B cell (primary cell): ENCODE measurements at regions not wholly inside any gene's neighbourhood (a gene's known extent, or its start where the extent isn't known, plus 50 kb on each side); places are given as distances from the start of the nearest gene placed in this dataset.

ENCODE experiments used
- ATAC-seq: fragments of 200-7000 bp; cut with Tn5 transposase; one replicate; pipeline ENCODE4 v1.10.0; 2021; ENCODE audit warnings: low read depth, mild to moderate bottlenecking, moderate number of reproducible peaks, moderate library complexity
- CTCF ChIA-PET: fragments of 350-600 bp; sonication (Branson Sonifier 250); formaldehyde crosslinking; loops from one replicate; lab custom pipeline; 2021; ENCODE audit warnings: antibody characterized with exemption, inconsistent platforms; lab: Charles Lee
- POLR2A ChIA-PET: fragments of 350-600 bp; sonication (Branson Sonifier 250); formaldehyde crosslinking; loops from one replicate; lab custom pipeline; 2021; ENCODE audit warnings: antibody characterized with exemption; lab: Charles Lee
- DNase-seq: peaks from one replicate; pipeline ENCODE4 v3.0.0; 2013
- H2AFZ ChIP-seq: 2 replicates; pipeline ENCODE4 v1.6.1; 2012; ENCODE audit warnings: mild to moderate bottlenecking, low read depth, low read length; ENCODE audit not compliant: insufficient read depth, poor library complexity, severe bottlenecking
- H3K27ac ChIP-seq, 2 donors: 1 replicate in 1 of 2; 2 replicates in 1 of 2; pipeline ENCODE4 v1.5.1; 2012 to 2013; ENCODE audit warnings: low read length in 2 of 2, mild to moderate bottlenecking in 2 of 2, moderate library complexity in 1 of 2
- H3K27me3 ChIP-seq, 4 experiments: fragments of 200-600 bp in 1 of 4; sonication (generic) in 1 of 4; replicated peaks in 1 of 4; 1 replicate in 2 of 4; 2 replicates in 2 of 4; pipeline versions ENCODE4 v1.6.1 to v1.7.0; 2013 to 2016; ENCODE audit warnings: low read length in 3 of 4, mild to moderate bottlenecking in 2 of 4, mixed read lengths in 1 of 4, moderate library complexity in 1 of 4; ENCODE audit not compliant: insufficient read depth in 4 of 4, control insufficient read depth in 3 of 4; ENCODE audit errors: control extremely low read depth in 1 of 4
- H3K36me3 ChIP-seq, 2 experiments: replicated peaks in 1 of 2; 1 replicate in 1 of 2; 2 replicates in 1 of 2; pipeline versions ENCODE4 v1.6.1 to v1.7.1; 2013; ENCODE audit warnings: low read length in 1 of 2; ENCODE audit not compliant: insufficient read depth in 2 of 2, control insufficient read depth in 1 of 2; ENCODE audit errors: control extremely low read depth in 1 of 2, extremely low read depth in 1 of 2
- H3K4me1 ChIP-seq, 2 donors: fragments of 200-600 bp in 1 of 2; sonication (generic) in 1 of 2; 1 replicate in 1 of 2; 2 replicates in 1 of 2; pipeline versions ENCODE4 v1.5.1 to v1.6.1; 2013 to 2017; ENCODE audit warnings: low read length in 2 of 2; ENCODE audit not compliant: control insufficient read depth in 2 of 2, insufficient read depth in 2 of 2
- H3K4me2 ChIP-seq: replicated peaks from 2 replicates; pipeline ENCODE3; 2012; ENCODE audit warnings: mild to moderate bottlenecking, low read depth, low read length; ENCODE audit not compliant: poor library complexity, severe bottlenecking
- H3K4me3 ChIP-seq, 5 experiments: fragments of 200-600 bp in 1 of 5; sonication (generic) in 1 of 5; 1 replicate in 3 of 5; 2 replicates in 2 of 5; pipeline versions ENCODE4 v1.5.1 to v1.7.0; 2011 to 2016; ENCODE audit warnings: low read length in 4 of 5, mild to moderate bottlenecking in 4 of 5, low read depth in 2 of 5, control low read depth in 1 of 5, moderate library complexity in 1 of 5; ENCODE audit not compliant: insufficient read depth in 1 of 5; ENCODE audit errors: control extremely low read depth in 1 of 5, extremely low read depth in 1 of 5
- H3K79me2 ChIP-seq: fragments of 200-600 bp; sonication (generic); one replicate; pipeline ENCODE4 v1.6.0; 2016; ENCODE audit warnings: low read length; ENCODE audit not compliant: control insufficient read depth, insufficient read depth
- H3K9ac ChIP-seq: fragments of 200-600 bp; sonication (generic); 2 replicates; pipeline ENCODE4 v1.6.1; 2017; ENCODE audit warnings: mild to moderate bottlenecking, low read length, moderate library complexity
- H3K9me3 ChIP-seq, 3 donors: one replicate each; pipeline versions ENCODE4 v1.6.1 to v1.7.1; 2013; ENCODE audit warnings: low read length in 2 of 3; ENCODE audit not compliant: control insufficient read depth in 2 of 3, insufficient read depth in 1 of 3; ENCODE audit errors: control extremely low read depth in 1 of 3
- H4K20me1 ChIP-seq: 2 replicates; pipeline ENCODE4 v1.6.0; 2012; ENCODE audit warnings: mild to moderate bottlenecking, low read length; ENCODE audit not compliant: insufficient read depth, control insufficient read depth, poor library complexity, severe bottlenecking
- H3K27ac Mint-ChIP-seq: one replicate; pipeline ENCODE4 v1.8.0; 2021; ENCODE audit warnings: mixed read lengths
- H3K27me3 Mint-ChIP-seq: one replicate; pipeline ENCODE4 v1.8.0; 2021; ENCODE audit warnings: mixed read lengths
- H3K4me1 Mint-ChIP-seq: one replicate; pipeline ENCODE4 v1.8.0; 2021; ENCODE audit warnings: mixed read lengths
- H3K4me3 Mint-ChIP-seq: one replicate; pipeline ENCODE4 v1.8.0; 2021; ENCODE audit warnings: mixed read lengths
- H3K9me3 Mint-ChIP-seq: one replicate; pipeline ENCODE4 v1.8.0; 2022; ENCODE audit warnings: mixed read lengths; ENCODE audit not compliant: insufficient read depth
- EZH2 ChIP-seq: IDR thresholded peaks from 2 replicates; pipeline ENCODE4 v1.6.1; 2012; ENCODE audit warnings: borderline replicate concordance, low read depth, mild to moderate bottlenecking, moderate library complexity, low read length; ENCODE audit not compliant: insufficient read depth, poor library complexity, severe bottlenecking
- WGBS: methylation state at CpG from one replicate; pipeline ENCODE4 v1.1.5; 2013; ENCODE audit warnings: missing lambda C conversion rate; ENCODE audit not compliant: insufficient coverage; 5-methylcytosine and 5-hydroxymethylcytosine counted together
- intact Hi-C: fragments of 100-400 bp; cut with micrococcal nuclease; formaldehyde crosslinking; loops from one replicate; pipeline ENCODE4 v1.10.0; 2022
- TF ChIP-seq, protein P1 (sequence below): fragments of 200-600 bp; IDR thresholded peaks from one replicate; pipeline ENCODE4 v1.8.0; 2022; ENCODE audit warnings: antibody characterized with exemption, mild to moderate bottlenecking

DNA sequence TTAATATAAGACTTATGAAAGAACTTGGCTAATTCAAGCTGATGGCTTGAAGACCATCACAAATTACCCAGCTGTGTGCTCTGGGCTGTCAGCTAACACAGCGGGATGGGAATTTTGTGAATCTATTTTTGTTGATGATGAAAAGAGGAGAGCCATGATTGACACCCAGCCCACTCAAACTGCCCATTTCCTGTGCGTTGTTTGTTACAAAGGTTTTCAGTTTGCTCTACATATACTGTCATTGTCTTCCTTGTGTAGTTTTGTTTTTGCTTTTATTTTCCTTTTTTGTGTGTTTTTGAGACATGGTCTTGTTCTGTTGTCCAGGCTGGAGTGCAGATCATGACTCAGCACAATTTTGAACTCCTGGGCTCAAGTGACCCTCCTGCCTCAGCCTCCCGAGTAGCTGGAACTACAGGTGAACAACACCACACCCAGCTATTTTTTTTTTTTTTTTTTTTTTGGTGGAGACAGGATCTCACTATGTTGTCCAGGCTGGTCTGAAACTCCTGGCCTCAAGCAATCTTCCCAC, 400.3 kb downstream of the ICE1 start:
- no peak overlapping the region for H3K4me3 Mint-ChIP-seq
- no peak overlapping the region for H3K4me2 ChIP-seq
- no peak overlapping the region for H3K9ac ChIP-seq
- H3K27ac Mint-ChIP-seq = no peak overlapping the region
- H3K27me3 ChIP-seq = no peaks in the 10 kb centered on the region
- no peaks in the 10 kb centered on the region for H3K9me3 ChIP-seq
- ChIA-PET POLR2A (no interaction called here), CTCF (no interaction called here)
- no peaks in the 10 kb centered on the region for H3K79me2 ChIP-seq
- H3K27me3 Mint-ChIP-seq = no peaks in the 10 kb centered on the region
- no peaks in the 10 kb centered on the region for H3K4me1 ChIP-seq
- 100% methylated on average over 1 of the region's 3 CpGs for WGBS
- DNase-seq = no peak
- no peak for TF ChIP-seq EZH2
- TF ChIP-seq, protein P1, sequence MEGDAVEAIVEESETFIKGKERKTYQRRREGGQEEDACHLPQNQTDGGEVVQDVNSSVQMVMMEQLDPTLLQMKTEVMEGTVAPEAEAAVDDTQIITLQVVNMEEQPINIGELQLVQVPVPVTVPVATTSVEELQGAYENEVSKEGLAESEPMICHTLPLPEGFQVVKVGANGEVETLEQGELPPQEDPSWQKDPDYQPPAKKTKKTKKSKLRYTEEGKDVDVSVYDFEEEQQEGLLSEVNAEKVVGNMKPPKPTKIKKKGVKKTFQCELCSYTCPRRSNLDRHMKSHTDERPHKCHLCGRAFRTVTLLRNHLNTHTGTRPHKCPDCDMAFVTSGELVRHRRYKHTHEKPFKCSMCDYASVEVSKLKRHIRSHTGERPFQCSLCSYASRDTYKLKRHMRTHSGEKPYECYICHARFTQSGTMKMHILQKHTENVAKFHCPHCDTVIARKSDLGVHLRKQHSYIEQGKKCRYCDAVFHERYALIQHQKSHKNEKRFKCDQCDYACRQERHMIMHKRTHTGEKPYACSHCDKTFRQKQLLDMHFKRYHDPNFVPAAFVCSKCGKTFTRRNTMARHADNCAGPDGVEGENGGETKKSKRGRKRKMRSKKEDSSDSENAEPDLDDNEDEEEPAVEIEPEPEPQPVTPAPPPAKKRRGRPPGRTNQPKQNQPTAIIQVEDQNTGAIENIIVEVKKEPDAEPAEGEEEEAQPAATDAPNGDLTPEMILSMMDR = no peak
- intact Hi-C loops = no loop called here
- no peak overlapping the region for H3K4me3 ChIP-seq
- ATAC-seq = no peak
- H3K9me3 Mint-ChIP-seq = no peaks in the 10 kb centered on the region
- no peak overlapping the region for H2AFZ ChIP-seq
- no peaks in the 10 kb centered on the region for H4K20me1 ChIP-seq
- no peaks in the 10 kb centered on the region for H3K4me1 Mint-ChIP-seq
- H3K27ac ChIP-seq = no peak overlapping the region
- H3K36me3 ChIP-seq = no peaks in the 10 kb centered on the region

DNA sequence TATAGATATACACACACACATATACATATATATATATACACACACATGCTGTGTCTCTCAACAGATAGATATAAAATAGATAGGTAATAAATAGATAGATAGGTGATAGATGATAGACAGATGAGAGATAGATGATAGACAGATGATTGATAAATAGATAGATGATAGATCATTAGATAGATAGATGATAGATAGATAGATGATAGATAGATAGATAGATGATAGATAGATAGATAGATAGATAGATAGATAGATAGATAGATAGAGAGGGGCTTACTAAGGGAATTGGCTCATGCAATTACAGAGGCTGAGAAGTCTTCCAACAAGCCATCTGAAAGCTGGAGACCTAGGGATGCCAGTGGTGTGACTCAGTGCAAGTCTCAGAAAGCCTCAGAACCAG, 394.5 kb downstream of the ICE1 start:
- no peak for DNase-seq
- H3K27ac Mint-ChIP-seq = no peak overlapping the region
- ChIA-PET POLR2A (no interaction called here), CTCF (no interaction called here)
- Histone ChIP-seq H3K4me2 (no peak overlapping the region), H2AFZ (no peak overlapping the region), H3K79me2 (no peaks in the 10 kb centered on the region), H3K4me1 (no peaks in the 10 kb centered on the region), H3K4me3 (no peak overlapping the region), H3K27me3 (no peaks in the 10 kb centered on the region), H3K9ac (no peak overlapping the region), H3K9me3 (no peaks in the 10 kb centered on the region), H4K20me1 (no peaks in the 10 kb centered on the region), H3K27ac (no peak overlapping the region), H3K36me3 (no peaks in the 10 kb centered on the region)
- intact Hi-C loops = no loop called here
- ATAC-seq = no peak
- TF ChIP-seq EZH2 = no peak
- TF ChIP-seq, protein P1 = no peak
- H3K4me1 Mint-ChIP-seq = no peaks in the 10 kb centered on the region
- H3K9me3 Mint-ChIP-seq = no peaks in the 10 kb centered on the region
- peaks cover 3% of the 10 kb centered on the region for H3K27me3 Mint-ChIP-seq
- H3K4me3 Mint-ChIP-seq = no peak overlapping the region
